ENCODE measurements at regions not wholly inside any gene's neighbourhood (a gene's known extent, or its start where the extent isn't known, plus 50 kb on each side); places are given as distances from the start of the nearest gene placed in this dataset.

DNA sequence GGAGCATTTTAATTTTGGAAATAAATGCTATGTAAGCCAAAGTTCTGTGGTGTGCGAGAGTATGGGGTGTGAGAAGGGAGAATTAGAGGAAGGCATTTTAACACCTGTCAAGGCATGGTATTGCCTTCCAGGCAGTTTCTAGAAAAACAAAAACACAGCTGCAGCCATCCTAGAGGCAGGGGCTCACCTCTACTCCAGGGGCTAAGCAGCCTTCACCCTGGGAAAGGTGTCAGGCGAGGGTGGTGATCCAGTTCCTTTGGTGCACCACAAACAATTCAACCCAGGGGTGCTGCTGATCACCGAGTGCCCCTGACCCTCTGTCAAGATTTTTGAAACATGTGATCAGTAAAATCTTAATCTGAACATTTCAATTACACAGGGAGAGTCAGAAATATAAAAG is 59.2 kb upstream of the GPR26 start:
- TF ChIP-seq, protein P1, sequence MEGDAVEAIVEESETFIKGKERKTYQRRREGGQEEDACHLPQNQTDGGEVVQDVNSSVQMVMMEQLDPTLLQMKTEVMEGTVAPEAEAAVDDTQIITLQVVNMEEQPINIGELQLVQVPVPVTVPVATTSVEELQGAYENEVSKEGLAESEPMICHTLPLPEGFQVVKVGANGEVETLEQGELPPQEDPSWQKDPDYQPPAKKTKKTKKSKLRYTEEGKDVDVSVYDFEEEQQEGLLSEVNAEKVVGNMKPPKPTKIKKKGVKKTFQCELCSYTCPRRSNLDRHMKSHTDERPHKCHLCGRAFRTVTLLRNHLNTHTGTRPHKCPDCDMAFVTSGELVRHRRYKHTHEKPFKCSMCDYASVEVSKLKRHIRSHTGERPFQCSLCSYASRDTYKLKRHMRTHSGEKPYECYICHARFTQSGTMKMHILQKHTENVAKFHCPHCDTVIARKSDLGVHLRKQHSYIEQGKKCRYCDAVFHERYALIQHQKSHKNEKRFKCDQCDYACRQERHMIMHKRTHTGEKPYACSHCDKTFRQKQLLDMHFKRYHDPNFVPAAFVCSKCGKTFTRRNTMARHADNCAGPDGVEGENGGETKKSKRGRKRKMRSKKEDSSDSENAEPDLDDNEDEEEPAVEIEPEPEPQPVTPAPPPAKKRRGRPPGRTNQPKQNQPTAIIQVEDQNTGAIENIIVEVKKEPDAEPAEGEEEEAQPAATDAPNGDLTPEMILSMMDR (IDR thresholded peaks at IDR 0.05): no peak
- TF ChIP-seq EZH2 (IDR thresholded peaks at IDR 0.05): no peak

All from neural progenitor cell (in vitro differentiated cells).